Smooth muscle cell (in vitro differentiated cells): ENCODE measurements at regions not wholly inside any gene's neighbourhood (a gene's known extent, or its start where the extent isn't known, plus 50 kb on each side); places are given as distances from the start of the nearest gene placed in this dataset.

Source experiments
- DNase-seq: peaks from one replicate; lab custom pipeline; 2025; ENCODE audit not compliant: unreplicated experiment; lab: John Stamatoyannopoulos, UW
- H2AFZ ChIP-seq: fragments of 200-600 bp; sonication (generic); 2 replicates; pipeline ENCODE4 v1.6.0; 2016; ENCODE audit warnings: antibody characterized with exemption, low read depth, mild to moderate bottlenecking
- H3F3A ChIP-seq: fragments of 200-600 bp; sonication (generic); 2 replicates; pipeline ENCODE4 v1.6.0; 2017; ENCODE audit warnings: antibody characterized with exemption, low read depth
- H3K27ac ChIP-seq: fragments of 200-600 bp; sonication (generic); 2 replicates; pipeline ENCODE4 v1.5.1; 2016; ENCODE audit warnings: low read depth, mild to moderate bottlenecking
- H3K27me3 ChIP-seq: fragments of 200-600 bp; sonication (generic); 2 replicates; pipeline ENCODE4 v1.6.1; 2016; ENCODE audit warnings: low read depth, mild to moderate bottlenecking
- H3K36me3 ChIP-seq: fragments of 200-600 bp; sonication (generic); 2 replicates; pipeline ENCODE4 v1.5.1; 2016; ENCODE audit warnings: low read depth
- H3K4me1 ChIP-seq: fragments of 200-600 bp; sonication (generic); 2 replicates; pipeline ENCODE4 v1.5.1; 2016; ENCODE audit warnings: low read depth
- H3K4me2 ChIP-seq: fragments of 200-600 bp; sonication (generic); 2 replicates; pipeline ENCODE4 v1.6.0; 2016; ENCODE audit warnings: mild to moderate bottlenecking
- H3K4me3 ChIP-seq: fragments of 200-600 bp; sonication (generic); 2 replicates; pipeline ENCODE4 v1.5.1; 2016; ENCODE audit warnings: mild to moderate bottlenecking
- H3K79me2 ChIP-seq: fragments of 200-600 bp; sonication (generic); 2 replicates; pipeline ENCODE4 v1.6.0; 2016; ENCODE audit warnings: low read depth, mild to moderate bottlenecking
- H3K9ac ChIP-seq: fragments of 200-600 bp; sonication (generic); 2 replicates; pipeline ENCODE4 v1.6.0; 2016; ENCODE audit warnings: low read depth
- H3K9me3 ChIP-seq: fragments of 200-600 bp; sonication (generic); replicated peaks from 2 replicates; pipeline ENCODE4 v1.5.1; 2016; ENCODE audit warnings: low read depth
- H4K20me1 ChIP-seq: fragments of 200-600 bp; sonication (generic); 2 replicates; pipeline ENCODE4 v1.6.0; 2016; ENCODE audit warnings: low read depth
- CTCF ChIP-seq: fragments of 200-600 bp; sonication (generic); IDR thresholded peaks from 2 replicates; pipeline ENCODE4 v1.5.1; 2017; ENCODE audit warnings: borderline replicate concordance, mild to moderate bottlenecking, antibody characterized with exemption; ENCODE audit not compliant: insufficient read depth, poor library complexity, severe bottlenecking
- WGBS: methylation state at CpG from one replicate; pipeline ENCODE4 v1.1.7; 2016; ENCODE audit warnings: low lambda C conversion rate; 5-methylcytosine and 5-hydroxymethylcytosine counted together

DNA sequence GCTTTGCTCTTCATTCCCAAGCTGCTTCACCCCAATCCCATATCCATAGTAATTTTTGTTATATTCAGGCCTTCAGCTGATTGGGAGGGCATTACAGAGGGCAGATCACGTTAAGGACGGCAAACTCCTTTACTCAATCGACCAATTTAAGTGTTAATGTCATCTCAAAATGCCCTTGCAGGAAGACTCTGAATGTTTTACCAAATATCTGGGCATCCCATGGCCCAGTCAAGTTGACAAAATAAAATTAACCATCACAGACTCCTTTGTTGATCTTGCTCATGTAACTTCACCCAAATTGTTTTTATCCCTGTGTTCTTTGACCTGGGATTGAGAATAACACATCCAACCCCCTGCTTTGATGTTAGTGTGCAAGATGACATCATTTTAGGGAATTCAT, 1018.3 kb upstream of the LCORL start:
- Histone ChIP-seq H3K4me2 (no peak overlapping the region), H3K27ac (no peak overlapping the region), H4K20me1 (no peaks in the 10 kb centered on the region), H3K79me2 (no peaks in the 10 kb centered on the region), H3K9ac (no peak overlapping the region), H3K27me3 (no peaks in the 10 kb centered on the region), H2AFZ (no peak overlapping the region), H3K36me3 (no peaks in the 10 kb centered on the region), H3K4me3 (no peak overlapping the region), H3K4me1 (no peaks in the 10 kb centered on the region), H3F3A (no peaks in the 10 kb centered on the region), H3K9me3 (no peaks in the 10 kb centered on the region)
- WGBS, result 92% methylated on average over 3 of the region's 3 CpGs
- DNase-seq, result no peak
- TF ChIP-seq CTCF, result no peak

DNA sequence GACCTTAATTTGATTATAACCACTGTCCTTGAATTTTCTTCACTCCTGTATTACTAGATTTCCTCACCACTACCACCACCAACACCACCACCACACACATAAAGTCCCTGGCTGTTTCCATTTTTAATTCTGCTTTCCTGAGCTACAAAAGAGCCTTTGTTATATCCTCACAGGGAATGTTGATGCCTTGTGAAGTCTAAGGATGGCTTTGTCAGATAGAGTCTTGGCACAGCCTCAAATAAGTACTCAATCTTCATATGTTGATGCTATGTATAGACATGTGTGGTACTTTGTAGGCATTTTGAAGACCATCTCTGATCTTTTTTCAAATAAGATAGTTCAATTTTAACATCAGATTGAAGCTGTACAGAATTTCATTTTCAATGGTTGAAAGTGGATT, 1016.7 kb upstream of the LCORL start:
- Histone ChIP-seq H3K4me3 (no peak overlapping the region), H2AFZ (no peak overlapping the region), H4K20me1 (no peaks in the 10 kb centered on the region), H3K9me3 (no peaks in the 10 kb centered on the region), H3K9ac (no peak overlapping the region), H3K4me1 (no peaks in the 10 kb centered on the region), H3F3A (no peaks in the 10 kb centered on the region), H3K79me2 (no peaks in the 10 kb centered on the region), H3K27me3 (no peaks in the 10 kb centered on the region), H3K4me2 (no peak overlapping the region), H3K36me3 (no peaks in the 10 kb centered on the region), H3K27ac (no peak overlapping the region)
- DNase-seq, result no peak
- TF ChIP-seq CTCF, result no peak

GRCh38 chr4:19033816-19034733, 1012.5 kb upstream of the LCORL start:
- WGBS, result 77% methylated on average over 2 of the region's 2 CpGs
- Histone ChIP-seq H3F3A (no peaks in the 10 kb centered on the region), H2AFZ (peak overlapping the region; percentile 9), H3K4me2 (peak overlapping the region; percentile 34), H3K9ac (no peak overlapping the region), H3K27me3 (no peaks in the 10 kb centered on the region), H3K27ac (peak overlapping the region; percentile 12), H3K4me3 (no peak overlapping the region), H3K79me2 (no peaks in the 10 kb centered on the region), H3K9me3 (no peaks in the 10 kb centered on the region), H4K20me1 (no peaks in the 10 kb centered on the region), H3K4me1 (peaks cover 7% of the 10 kb centered on the region), H3K36me3 (no peaks in the 10 kb centered on the region)
- no peak for TF ChIP-seq CTCF
- DNase-seq, result no peak

DNA sequence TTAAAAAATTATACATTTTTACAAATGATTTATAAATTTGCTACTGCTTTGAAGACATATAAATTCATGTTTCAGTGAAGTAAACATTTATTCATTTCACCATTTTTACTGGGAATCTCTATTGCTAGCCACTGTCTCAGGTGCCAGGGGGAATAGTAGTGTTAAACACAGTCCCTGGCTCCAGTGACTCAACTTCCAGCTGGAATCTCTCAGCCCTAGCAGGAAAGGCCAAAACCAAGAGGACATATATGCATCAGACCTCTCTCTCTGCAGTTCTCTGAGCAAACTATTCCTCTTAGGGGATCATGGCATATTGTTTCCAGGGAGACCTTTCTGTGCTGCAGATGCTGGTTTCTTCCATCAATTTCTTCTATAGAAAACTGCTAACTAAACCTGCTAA, 1009.0 kb upstream of the LCORL start:
- no peak for DNase-seq
- no peaks in the 10 kb centered on the region for H3K27me3 ChIP-seq
- H3K27ac ChIP-seq, result no peak overlapping the region
- no peak overlapping the region for H3K4me2 ChIP-seq
- H3K4me3 ChIP-seq, result no peak overlapping the region
- H3K9me3 ChIP-seq, result no peaks in the 10 kb centered on the region
- H3K79me2 ChIP-seq, result no peaks in the 10 kb centered on the region
- no peak for TF ChIP-seq CTCF
- peaks cover 7% of the 10 kb centered on the region for H3K4me1 ChIP-seq
- H4K20me1 ChIP-seq, result no peaks in the 10 kb centered on the region
- no peaks in the 10 kb centered on the region for H3F3A ChIP-seq
- H2AFZ ChIP-seq, result no peak overlapping the region
- no peaks in the 10 kb centered on the region for H3K36me3 ChIP-seq
- no peak overlapping the region for H3K9ac ChIP-seq
